ENCODE measurements at regions not wholly inside any gene's neighbourhood (a gene's known extent, or its start where the extent isn't known, plus 50 kb on each side); places are given as distances from the start of the nearest gene placed in this dataset.

DNA sequence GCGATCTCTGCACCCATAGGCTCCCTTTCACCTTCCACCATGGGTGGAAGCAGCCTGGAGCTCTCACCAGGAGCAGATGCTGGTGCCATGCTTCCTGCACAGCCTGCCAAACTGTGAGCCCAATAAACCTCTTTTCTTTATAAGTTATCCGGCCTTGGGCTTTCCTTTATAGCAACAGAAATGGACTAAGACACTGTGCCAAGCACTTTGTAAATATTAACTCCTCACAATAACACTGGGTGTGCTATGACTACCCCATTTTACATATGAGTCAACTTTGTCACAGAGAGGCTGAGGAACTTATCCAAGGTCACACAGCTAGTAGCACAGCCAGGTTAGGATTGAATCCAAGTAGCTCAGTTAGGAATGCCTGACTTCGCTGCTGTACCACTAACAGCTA is 79.7 kb upstream of the KCNMA1 start:
- TF ChIP-seq, protein P1, sequence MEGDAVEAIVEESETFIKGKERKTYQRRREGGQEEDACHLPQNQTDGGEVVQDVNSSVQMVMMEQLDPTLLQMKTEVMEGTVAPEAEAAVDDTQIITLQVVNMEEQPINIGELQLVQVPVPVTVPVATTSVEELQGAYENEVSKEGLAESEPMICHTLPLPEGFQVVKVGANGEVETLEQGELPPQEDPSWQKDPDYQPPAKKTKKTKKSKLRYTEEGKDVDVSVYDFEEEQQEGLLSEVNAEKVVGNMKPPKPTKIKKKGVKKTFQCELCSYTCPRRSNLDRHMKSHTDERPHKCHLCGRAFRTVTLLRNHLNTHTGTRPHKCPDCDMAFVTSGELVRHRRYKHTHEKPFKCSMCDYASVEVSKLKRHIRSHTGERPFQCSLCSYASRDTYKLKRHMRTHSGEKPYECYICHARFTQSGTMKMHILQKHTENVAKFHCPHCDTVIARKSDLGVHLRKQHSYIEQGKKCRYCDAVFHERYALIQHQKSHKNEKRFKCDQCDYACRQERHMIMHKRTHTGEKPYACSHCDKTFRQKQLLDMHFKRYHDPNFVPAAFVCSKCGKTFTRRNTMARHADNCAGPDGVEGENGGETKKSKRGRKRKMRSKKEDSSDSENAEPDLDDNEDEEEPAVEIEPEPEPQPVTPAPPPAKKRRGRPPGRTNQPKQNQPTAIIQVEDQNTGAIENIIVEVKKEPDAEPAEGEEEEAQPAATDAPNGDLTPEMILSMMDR (IDR thresholded peaks at IDR 0.05; ENCODE audit: unreplicated experiment in 3 of 3), result no peak
- Mint-ChIP-seq H3K4me3 (no peak overlapping the region), H3K36me3 (ENCODE audit: low read depth) (no peaks in the 10 kb centered on the region), H3K27ac (peak overlapping the region in 1 of 3 experiments; percentile 56), H3K4me1 (peaks cover 49% of the 10 kb centered on the region), H3K9me3 (no peaks in the 10 kb centered on the region), H3K27me3 (ENCODE audit: low read depth) (peaks cover 21% of the 10 kb centered on the region)

- H3K4me3 Mint-ChIP-seq, result no peak overlapping the region
- peaks cover 26% of the 10 kb centered on the region for H3K27me3 Mint-ChIP-seq (ENCODE audit: low read depth)
- no peaks in the 10 kb centered on the region for H3K9me3 Mint-ChIP-seq
- peaks cover 49% of the 10 kb centered on the region for H3K4me1 Mint-ChIP-seq
- TF ChIP-seq, protein P1 (IDR thresholded peaks at IDR 0.05; ENCODE audit: unreplicated experiment in 3 of 3), result no peak
- no peaks in the 10 kb centered on the region for H3K36me3 Mint-ChIP-seq (ENCODE audit: low read depth)
- H3K27ac Mint-ChIP-seq, result peak overlapping the region in 2 of 3 experiments; percentile 56 to 63
Measured at GRCh38 chr10:77716458-77717317, 79.1 kb upstream of the KCNMA1 start.

GRCh38 chr10:77715536-77715935 is 77.9 kb upstream of the KCNMA1 start:
- TF ChIP-seq, protein P1 (IDR thresholded peaks at IDR 0.05; ENCODE audit: unreplicated experiment in 3 of 3), result no peak
- Mint-ChIP-seq H3K27ac (no peak overlapping the region), H3K4me1 (peaks cover 53% of the 10 kb centered on the region), H3K27me3 (ENCODE audit: low read depth) (peaks cover 36% of the 10 kb centered on the region), H3K9me3 (no peaks in the 10 kb centered on the region), H3K4me3 (no peak overlapping the region), H3K36me3 (ENCODE audit: low read depth) (no peaks in the 10 kb centered on the region)

GRCh38 chr10:77715088-77715487 is 77.5 kb upstream of the KCNMA1 start:
- H3K4me1 Mint-ChIP-seq, result peaks cover 53% of the 10 kb centered on the region
- H3K4me3 Mint-ChIP-seq, result no peak overlapping the region
- TF ChIP-seq, protein P1 (IDR thresholded peaks at IDR 0.05; ENCODE audit: unreplicated experiment in 3 of 3), result no peak
- no peaks in the 10 kb centered on the region for H3K9me3 Mint-ChIP-seq
- no peak overlapping the region for H3K27ac Mint-ChIP-seq
- H3K27me3 Mint-ChIP-seq (ENCODE audit: low read depth), result peaks cover 41% of the 10 kb centered on the region
- H3K36me3 Mint-ChIP-seq (ENCODE audit: low read depth), result no peaks in the 10 kb centered on the region

- H3K36me3 Mint-ChIP-seq (ENCODE audit: low read depth), result no peaks in the 10 kb centered on the region
- H3K4me1 Mint-ChIP-seq, result peaks cover 44% of the 10 kb centered on the region
- peaks cover 45% of the 10 kb centered on the region for H3K27me3 Mint-ChIP-seq (ENCODE audit: low read depth)
- H3K27ac Mint-ChIP-seq, result peak overlapping the region in 1 of 3 experiments; percentile 6
- H3K9me3 Mint-ChIP-seq, result no peaks in the 10 kb centered on the region
- H3K4me3 Mint-ChIP-seq, result peak overlapping the region in 2 of 3 experiments; percentile 3 to 32
- TF ChIP-seq, protein P1 (IDR thresholded peaks at IDR 0.05; ENCODE audit: unreplicated experiment in 3 of 3), result no peak
Measured at GRCh38 chr10:77713521-77714280, 76.1 kb upstream of the KCNMA1 start.

All from nephron (organoid).